IPS-15b (cell line): ENCODE measurements at regions not wholly inside any gene's neighbourhood (a gene's known extent, or its start where the extent isn't known, plus 50 kb on each side); places are given as distances from the start of the nearest gene placed in this dataset.
"Not testable (repeated sequence)": the region's sequence is repeated elsewhere in the genome, so short reads cannot be mapped to it uniquely, and the experiment has no call there.

Experiments used
- H3K27me3 ChIP-seq: one replicate; pipeline ENCODE4 v1.6.1; 2013; ENCODE audit warnings: low read length; ENCODE audit not compliant: control insufficient read depth, insufficient read depth
- H3K36me3 ChIP-seq: one replicate; pipeline ENCODE4 v1.6.1; 2013; ENCODE audit warnings: low read length; ENCODE audit not compliant: control insufficient read depth, insufficient read depth
- H3K4me1 ChIP-seq: one replicate; pipeline ENCODE4 v1.6.1; 2013; ENCODE audit warnings: mild to moderate bottlenecking, low read length; ENCODE audit not compliant: control insufficient read depth, insufficient read depth
- H3K4me3 ChIP-seq: one replicate; pipeline ENCODE4 v1.5.1; 2013; ENCODE audit warnings: low read depth, low read length
- H3K9ac ChIP-seq: one replicate; pipeline ENCODE4 v1.6.1; 2013; ENCODE audit warnings: low read depth, mild to moderate bottlenecking, low read length
- H3K9me3 ChIP-seq: one replicate; pipeline ENCODE4 v1.6.1; 2013; ENCODE audit warnings: mild to moderate bottlenecking, low read length; ENCODE audit not compliant: control insufficient read depth, insufficient read depth

GRCh38 chr16:60949800-60950199 is 1086.4 kb downstream of the CDH8 start:
- Histone ChIP-seq H3K9me3 (no peaks in the 10 kb centered on the region), H3K36me3 (no peaks in the 10 kb centered on the region), H3K4me3 (no peak overlapping the region), H3K27me3 (no peaks in the 10 kb centered on the region), H3K4me1 (no peaks in the 10 kb centered on the region), H3K9ac (no peak overlapping the region)

GRCh38 chr16:60945225-60945624 is 1091.0 kb downstream of the CDH8 start:
- Histone ChIP-seq H3K4me1 (no peaks in the 10 kb centered on the region), H3K9me3 (no peaks in the 10 kb centered on the region), H3K4me3 (no peak overlapping the region), H3K27me3 (no peaks in the 10 kb centered on the region), H3K9ac (no peak overlapping the region), H3K36me3 (no peaks in the 10 kb centered on the region)

- H3K9me3 ChIP-seq: not testable (repeated sequence)
Observed at GRCh38 chr16:60936189-60936588, 1100.0 kb downstream of the CDH8 start.

GRCh38 chr16:60932600-60932999 is 1103.6 kb downstream of the CDH8 start:
- H3K4me3 ChIP-seq: no peak overlapping the region
- H3K4me1 ChIP-seq: no peaks in the 10 kb centered on the region
- no peaks in the 10 kb centered on the region for H3K9me3 ChIP-seq
- H3K36me3 ChIP-seq: no peaks in the 10 kb centered on the region
- H3K27me3 ChIP-seq: no peaks in the 10 kb centered on the region
- H3K9ac ChIP-seq: no peak overlapping the region

More at GRCh38 chr16:60936189-60936588, 1100.0 kb downstream of the CDH8 start:
- H3K36me3 ChIP-seq, H3K9ac ChIP-seq, H3K27me3 ChIP-seq, H3K4me1 ChIP-seq, H3K4me3 ChIP-seq: not testable (repeated sequence)

GRCh38 chr16:60930291-60930690 is 1105.9 kb downstream of the CDH8 start:
- H3K9me3 ChIP-seq: no peaks in the 10 kb centered on the region
- no peaks in the 10 kb centered on the region for H3K27me3 ChIP-seq
- no peak overlapping the region for H3K9ac ChIP-seq
- H3K4me3 ChIP-seq: no peak overlapping the region
- no peaks in the 10 kb centered on the region for H3K36me3 ChIP-seq
- no peaks in the 10 kb centered on the region for H3K4me1 ChIP-seq

- Histone ChIP-seq H3K9ac (no peak overlapping the region), H3K9me3 (no peaks in the 10 kb centered on the region), H3K4me3 (no peak overlapping the region), H3K4me1 (no peaks in the 10 kb centered on the region), H3K27me3 (no peaks in the 10 kb centered on the region), H3K36me3 (no peaks in the 10 kb centered on the region)
Observed at GRCh38 chr16:60922920-60923319, 1113.3 kb downstream of the CDH8 start.

- Histone ChIP-seq H3K4me3 (no peak overlapping the region), H3K9ac (no peak overlapping the region), H3K4me1 (no peaks in the 10 kb centered on the region), H3K36me3 (no peaks in the 10 kb centered on the region), H3K9me3 (no peaks in the 10 kb centered on the region), H3K27me3 (no peaks in the 10 kb centered on the region)
Observed at GRCh38 chr16:60914334-60914733, 1121.9 kb downstream of the CDH8 start.

GRCh38 chr16:60907645-60908044 is 1128.6 kb downstream of the CDH8 start:
- H3K4me3 ChIP-seq: no peak overlapping the region
- H3K36me3 ChIP-seq: no peaks in the 10 kb centered on the region
- H3K9me3 ChIP-seq: no peaks in the 10 kb centered on the region
- peaks cover 6% of the 10 kb centered on the region for H3K4me1 ChIP-seq
- no peaks in the 10 kb centered on the region for H3K27me3 ChIP-seq
- no peak overlapping the region for H3K9ac ChIP-seq

GRCh38 chr16:60905811-60906210 is 1130.4 kb downstream of the CDH8 start:
- no peaks in the 10 kb centered on the region for H3K9me3 ChIP-seq

GRCh38 chr16:60902114-60902513 is 1134.1 kb downstream of the CDH8 start:
- Histone ChIP-seq H3K36me3 (no peaks in the 10 kb centered on the region), H3K4me1 (peaks cover 6% of the 10 kb centered on the region), H3K27me3 (no peaks in the 10 kb centered on the region), H3K9me3 (no peaks in the 10 kb centered on the region), H3K4me3 (no peak overlapping the region), H3K9ac (no peak overlapping the region)

More at GRCh38 chr16:60905811-60906210, 1130.4 kb downstream of the CDH8 start:
- H3K27me3 ChIP-seq: no peaks in the 10 kb centered on the region
- no peak overlapping the region for H3K4me3 ChIP-seq
- H3K36me3 ChIP-seq: no peaks in the 10 kb centered on the region
- no peak overlapping the region for H3K9ac ChIP-seq
- H3K4me1 ChIP-seq: peaks cover 6% of the 10 kb centered on the region

- Histone ChIP-seq H3K27me3 (no peaks in the 10 kb centered on the region), H3K4me1 (no peaks in the 10 kb centered on the region), H3K9ac (no peak overlapping the region), H3K36me3 (no peaks in the 10 kb centered on the region), H3K4me3 (no peak overlapping the region), H3K9me3 (no peaks in the 10 kb centered on the region)
Observed at GRCh38 chr16:60882816-60883215, 1153.4 kb downstream of the CDH8 start.

GRCh38 chr16:60852635-60853034 is 1183.6 kb downstream of the CDH8 start:
- Histone ChIP-seq H3K36me3 (no peaks in the 10 kb centered on the region), H3K4me1 (no peaks in the 10 kb centered on the region), H3K4me3 (no peak overlapping the region), H3K9me3 (no peaks in the 10 kb centered on the region), H3K27me3 (no peaks in the 10 kb centered on the region), H3K9ac (no peak overlapping the region)

GRCh38 chr16:60821661-60822060 is 1214.6 kb downstream of the CDH8 start:
- no peaks in the 10 kb centered on the region for H3K36me3 ChIP-seq
- no peaks in the 10 kb centered on the region for H3K9me3 ChIP-seq
- H3K4me3 ChIP-seq: no peak overlapping the region
- no peaks in the 10 kb centered on the region for H3K4me1 ChIP-seq
- no peak overlapping the region for H3K9ac ChIP-seq
- H3K27me3 ChIP-seq: no peaks in the 10 kb centered on the region
